Heart left ventricle (tissue), 16 donors: ENCODE measurements at regions not wholly inside any gene's neighbourhood (a gene's known extent, or its start where the extent isn't known, plus 50 kb on each side); places are given as distances from the start of the nearest gene placed in this dataset.

Experiments
- ATAC-seq, 4 donors: fragments of 200-7000 bp; cut with Tn5 transposase; one replicate each; pipeline ENCODE4 v1.9.1; 2020 to 2022; ENCODE audit warnings: moderate library complexity in 4 of 4, mild to moderate bottlenecking in 3 of 4, moderate number of reproducible peaks in 1 of 4
- DNase-seq, 5 donors: peaks; one replicate each; pipeline ENCODE4 v3.0.0-alpha.2; 2020
- H3K27ac ChIP-seq, 12 donors: fragments of 200-600 bp; sonication (generic) in 4 of 12; one replicate each; pipeline versions ENCODE4 v1.5.0 to v1.8.0; 2016 to 2022; ENCODE audit warnings: mild to moderate bottlenecking in 2 of 12
- H3K27me3 ChIP-seq, 9 donors: fragments of 200-600 bp; sonication (generic) in 2 of 9; one replicate each; pipeline versions ENCODE4 v1.5.1 to v1.8.0; 2016 to 2022; ENCODE audit warnings: mild to moderate bottlenecking in 3 of 9
- H3K36me3 ChIP-seq, 9 donors: fragments of 200-600 bp; sonication (generic) in 2 of 9; one replicate each; pipeline versions ENCODE4 v1.5.0 to v1.8.0; 2018 to 2022; ENCODE audit warnings: mild to moderate bottlenecking in 2 of 9
- H3K4me1 ChIP-seq, 12 donors: fragments of 200-600 bp; sonication (generic) in 4 of 12; one replicate each; pipeline versions ENCODE4 v1.5.0 to v1.8.0; 2016 to 2022; ENCODE audit warnings: mild to moderate bottlenecking in 3 of 12
- H3K4me3 ChIP-seq, 12 donors: fragments of 200-600 bp; sonication (generic) in 4 of 12; one replicate each; pipeline versions ENCODE4 v1.5.0 to v1.8.0; 2017 to 2022; ENCODE audit warnings: mild to moderate bottlenecking in 9 of 12, moderate library complexity in 4 of 12
- H3K9me3 ChIP-seq, 12 donors: fragments of 200-600 bp; sonication (generic) in 4 of 12; one replicate each; pipeline versions ENCODE4 v1.5.0 to v1.8.0; 2016 to 2022; ENCODE audit warnings: mild to moderate bottlenecking in 1 of 12
- POLR2A ChIP-seq, 2 donors: fragments of 450-650 bp; IDR thresholded peaks; one replicate each; pipeline ENCODE4 v1.6.1; 2017; ENCODE audit warnings: antibody characterized with exemption in 2 of 2, mild to moderate bottlenecking in 2 of 2, moderate library complexity in 2 of 2
- WGBS, 4 donors: extraction: QIAGEN DNeasy Blood & Tissue Kit in 2 of 4; methylation state at CpG; one replicate each; pipeline versions ENCODE4 v1.1.5 to v1.1.7; 2013 to 2018; 5-methylcytosine and 5-hydroxymethylcytosine counted together
- intact Hi-C, 10 donors: fragments of 100-400 bp; cut with DNase I; formaldehyde crosslinking; loops; one replicate each; pipeline versions ENCODE4 v1.11.1 to v1.14.2; 2022
- TF ChIP-seq, protein P1 (sequence below), 12 donors: fragments of 200-600 bp; sonication (generic) in 4 of 12; IDR thresholded peaks; one replicate each; pipeline versions ENCODE4 v1.5.0 to v1.8.0; 2018 to 2022; ENCODE audit warnings: antibody characterized with exemption in 12 of 12, mild to moderate bottlenecking in 5 of 12
- donor health status: ischemic (EF 13 %, LVEDD 7.1; RV severe dilation, severe dysfunction).
- donor health status: healthy with polysubstance abuse.
- donor health status: DM: no; HTN: yes; CAD: no.
- donor health status: DM: no; HTN: no; CAD: no.
- donor health status: ischemic (EF 25% LVEDD 6.9; RV normal size, moderate dysfunction).
- donor health status: ischemic (EF 25% LVEDD 5.7; RV mildly dilated, moderate dysfunction).
- donor health status: healthy.
- donor health status: DM: yes; HTN: yes; CAD: no.
- donor health status: ischemic (EF 35%, LVEDD 5.7; RV mildly dilated, moderate dysfunction).
- donor health status: nonischemic (EF 11% LVEDD 7.7; RV severe dilation, severe dysfunction).
- donor health status: DM: yes; HTN: yes; CAD: no.
- donor health status: PGD.
- donor health status: ischemic (EF 29% LVEDD 5.4; RV normal size, mild dysfunction).
- donor health status: nonischemic (EF 23%, LVEDD 6.1; RV moderate dilation, normal function).

DNA sequence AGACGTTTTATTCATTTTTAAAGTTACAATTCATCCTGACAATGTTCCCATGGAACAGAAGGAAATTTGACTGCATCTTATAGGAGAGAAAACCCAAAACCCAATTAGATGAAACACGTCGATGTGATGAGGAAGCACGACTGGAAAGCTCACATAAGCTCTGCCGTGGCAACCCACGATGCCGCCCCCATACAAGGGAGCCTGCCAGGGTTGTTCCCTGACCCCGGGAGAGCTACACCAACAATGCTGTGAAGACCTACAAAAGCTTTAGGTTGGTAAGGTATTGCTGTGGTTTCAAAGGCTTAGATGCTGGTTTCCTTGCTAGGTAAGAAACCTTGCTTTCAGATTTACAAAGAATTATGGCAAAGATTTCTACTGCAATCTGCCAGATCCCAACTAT, 393.1 kb downstream of the KLF12 start:
- H3K9me3 ChIP-seq: no peaks in the 10 kb centered on the region
- H3K27me3 ChIP-seq: no peaks in the 10 kb centered on the region
- intact Hi-C loops: no loop called here
- no peak for TF ChIP-seq POLR2A (IDR thresholded peaks at IDR 0.05)
- TF ChIP-seq, protein P1, sequence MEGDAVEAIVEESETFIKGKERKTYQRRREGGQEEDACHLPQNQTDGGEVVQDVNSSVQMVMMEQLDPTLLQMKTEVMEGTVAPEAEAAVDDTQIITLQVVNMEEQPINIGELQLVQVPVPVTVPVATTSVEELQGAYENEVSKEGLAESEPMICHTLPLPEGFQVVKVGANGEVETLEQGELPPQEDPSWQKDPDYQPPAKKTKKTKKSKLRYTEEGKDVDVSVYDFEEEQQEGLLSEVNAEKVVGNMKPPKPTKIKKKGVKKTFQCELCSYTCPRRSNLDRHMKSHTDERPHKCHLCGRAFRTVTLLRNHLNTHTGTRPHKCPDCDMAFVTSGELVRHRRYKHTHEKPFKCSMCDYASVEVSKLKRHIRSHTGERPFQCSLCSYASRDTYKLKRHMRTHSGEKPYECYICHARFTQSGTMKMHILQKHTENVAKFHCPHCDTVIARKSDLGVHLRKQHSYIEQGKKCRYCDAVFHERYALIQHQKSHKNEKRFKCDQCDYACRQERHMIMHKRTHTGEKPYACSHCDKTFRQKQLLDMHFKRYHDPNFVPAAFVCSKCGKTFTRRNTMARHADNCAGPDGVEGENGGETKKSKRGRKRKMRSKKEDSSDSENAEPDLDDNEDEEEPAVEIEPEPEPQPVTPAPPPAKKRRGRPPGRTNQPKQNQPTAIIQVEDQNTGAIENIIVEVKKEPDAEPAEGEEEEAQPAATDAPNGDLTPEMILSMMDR (IDR thresholded peaks at IDR 0.05): no peak
- peak overlapping the region in 2 of 12 donors; percentile 26 to 41 for H3K4me3 ChIP-seq
- H3K27ac ChIP-seq: peak overlapping the region in 5 of 12 donors; percentile 1 to 35 (median 27)
- 68 to 87% (median 72%) methylated on average over 8 of the region's 8 CpGs for WGBS, 4 donors
- peaks cover 0 to 4% (median 0%) of the 10 kb centered on the region in 12 donors for H3K4me1 ChIP-seq
- DNase-seq (no peak), ATAC-seq (peak in 1 of 4 donors; percentile 45)
- peaks cover 0 to 3% (median 0%) of the 10 kb centered on the region in 9 donors for H3K36me3 ChIP-seq

DNA sequence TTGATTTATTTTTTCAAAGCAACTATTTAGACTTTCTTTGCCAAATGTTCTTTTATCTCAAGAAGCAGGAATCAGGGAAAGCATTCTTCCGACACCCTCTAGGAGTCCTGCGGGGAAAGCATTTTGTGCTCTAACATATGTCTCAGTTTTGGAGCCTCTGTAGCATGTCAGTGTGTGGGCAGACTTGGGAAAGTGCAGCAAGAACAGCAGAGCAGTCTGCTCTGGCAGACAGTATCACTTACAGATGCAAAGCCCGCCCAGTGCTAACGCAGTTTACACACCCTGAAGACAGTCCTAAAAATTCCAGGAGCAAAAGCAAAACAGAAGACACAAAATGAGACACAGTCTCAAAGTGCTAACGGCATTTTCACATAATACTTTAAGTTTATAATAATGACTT, 393.5 kb downstream of the KLF12 start:
- peak overlapping the region in 2 of 12 donors; percentile 26 to 41 for H3K4me3 ChIP-seq
- peak overlapping the region in 4 of 12 donors; percentile 13 to 35 (median 28) for H3K27ac ChIP-seq
- no peaks in the 10 kb centered on the region for H3K9me3 ChIP-seq
- intact Hi-C loops: no loop called here
- 76 to 82% (median 81%) methylated on average over 5 of the region's 5 CpGs for WGBS, 4 donors
- peaks cover 0 to 3% (median 0%) of the 10 kb centered on the region in 9 donors for H3K36me3 ChIP-seq
- TF ChIP-seq POLR2A (IDR thresholded peaks at IDR 0.05): no peak
- TF ChIP-seq, protein P1 (IDR thresholded peaks at IDR 0.05): no peak
- DNase-seq: peak in 2 of 5 donors; percentile 14 to 25
- peak; percentile 35 to 88 (median 76) for ATAC-seq
- peaks cover 0 to 4% (median 0%) of the 10 kb centered on the region in 12 donors for H3K4me1 ChIP-seq
- no peaks in the 10 kb centered on the region for H3K27me3 ChIP-seq

DNA sequence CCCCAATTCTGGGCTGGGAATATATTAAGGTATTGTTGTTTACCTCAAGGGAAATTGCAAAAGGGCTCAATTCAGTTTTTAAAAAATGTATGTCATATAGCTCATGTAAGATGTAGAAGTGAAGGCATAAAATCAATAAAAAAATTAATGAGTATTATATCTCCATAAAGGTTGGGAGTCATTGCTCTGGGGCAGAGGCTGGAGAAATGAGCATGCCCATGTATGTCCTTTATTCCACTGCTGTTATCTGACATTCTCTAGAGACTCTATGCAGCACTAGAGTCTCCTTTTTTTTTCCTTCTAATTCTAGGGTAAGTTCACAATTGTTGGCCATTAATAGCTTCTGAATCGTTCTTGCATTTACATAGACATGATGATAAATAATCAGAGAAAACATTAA, 394.8 kb downstream of the KLF12 start:
- 28 to 49% (median 35%) methylated on average over 1 of the region's 1 CpG for WGBS, 4 donors
- Histone ChIP-seq H3K9me3 (no peaks in the 10 kb centered on the region), H3K4me3 (no peak overlapping the region), H3K27ac (no peak overlapping the region), H3K36me3 (peaks cover 0 to 5% (median 0%) of the 10 kb centered on the region in 9 donors), H3K4me1 (peaks cover 0 to 4% (median 0%) of the 10 kb centered on the region in 12 donors), H3K27me3 (no peaks in the 10 kb centered on the region)
- TF ChIP-seq, protein P1 (IDR thresholded peaks at IDR 0.05): no peak
- no peak for TF ChIP-seq POLR2A (IDR thresholded peaks at IDR 0.05)
- intact Hi-C loops: no loop called here
- ATAC-seq (no peak), DNase-seq (no peak)

DNA sequence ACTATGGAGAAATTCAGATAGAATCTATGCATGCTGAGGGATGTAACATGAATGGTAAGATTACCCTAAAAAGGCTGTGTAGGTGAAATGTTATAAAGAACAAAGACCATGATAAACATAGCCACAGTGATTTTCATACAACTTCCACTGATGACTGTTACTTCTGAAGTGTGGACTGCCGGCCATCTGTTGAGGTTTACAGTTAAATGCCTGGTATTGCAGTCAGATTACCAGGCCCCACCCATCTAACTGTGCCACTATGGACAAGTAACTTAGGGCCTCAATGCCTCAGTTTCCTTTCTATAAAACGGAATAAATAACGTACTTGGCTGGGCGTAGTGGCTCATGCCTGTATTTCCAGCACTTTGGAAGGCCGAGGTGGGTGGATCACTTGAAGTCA, 395.6 kb downstream of the KLF12 start:
- H3K27me3 ChIP-seq: no peaks in the 10 kb centered on the region
- intact Hi-C loops: no loop called here
- TF ChIP-seq, protein P1 (IDR thresholded peaks at IDR 0.05): no peak
- no peak for TF ChIP-seq POLR2A (IDR thresholded peaks at IDR 0.05)
- H3K9me3 ChIP-seq: no peaks in the 10 kb centered on the region
- peaks cover 0 to 4% (median 0%) of the 10 kb centered on the region in 12 donors for H3K4me1 ChIP-seq
- no peak overlapping the region for H3K4me3 ChIP-seq
- H3K36me3 ChIP-seq: peaks cover 0 to 5% (median 0%) of the 10 kb centered on the region in 9 donors
- ATAC-seq (no peak), DNase-seq (no peak)
- H3K27ac ChIP-seq: no peak overlapping the region
- WGBS, 4 donors: 76 to 96% (median 94%) methylated on average over 5 of the region's 5 CpGs
